H1 (cell line): ENCODE measurements at regions not wholly inside any gene's neighbourhood (a gene's known extent, or its start where the extent isn't known, plus 50 kb on each side); places are given as distances from the start of the nearest gene placed in this dataset.

Experiments used
- CTCF ChIA-PET: fragments of 300-600 bp; sonication (Branson Sonifier 250); formaldehyde crosslinking; loops from one replicate; lab custom pipeline; 2021; ENCODE audit not compliant: partially characterized antibody; lab: Charles Lee
- POLR2A ChIA-PET: fragments of 300-600 bp; sonication (Branson Sonifier 250); formaldehyde crosslinking; loops from one replicate; lab custom pipeline; 2021; ENCODE audit warnings: inconsistent platforms; ENCODE audit not compliant: partially characterized antibody; lab: Charles Lee
- DNase-seq, 2 experiments: peaks; one replicate each; pipeline versions ENCODE4 v3.0.0 to v3.0.0-alpha.2; 2010 to 2022; ENCODE audit warnings: low spot score in 2 of 2, low read depth in 1 of 2, mixed read lengths in 1 of 2
- FAIRE-seq: peaks from 2 replicates; lab custom pipeline; 2011; peaks lifted over from hg19 to GRCh38; lab: Jason Lieb, UNC
- H2AFZ ChIP-seq: 2 replicates; pipeline ENCODE4 v1.8.1; 2012; ENCODE audit warnings: low read length, inconsistent platforms
- H2AK5ac ChIP-seq: 2 replicates; pipeline ENCODE4 v1.6.1; 2013; ENCODE audit warnings: low read depth, low read length
- H2BK120ac ChIP-seq: replicated peaks from 2 replicates; pipeline ENCODE3; 2013; ENCODE audit warnings: low read depth, low read length, inconsistent platforms
- H2BK12ac ChIP-seq: 2 replicates; pipeline ENCODE4 v1.6.1; 2013; ENCODE audit warnings: low read depth, low read length
- H2BK15ac ChIP-seq: 2 replicates; pipeline ENCODE4 v1.6.1; 2013; ENCODE audit warnings: low read length
- H2BK20ac ChIP-seq: 2 replicates; pipeline ENCODE4 v1.6.1; 2013; ENCODE audit warnings: low read length
- H2BK5ac ChIP-seq: 2 replicates; pipeline ENCODE4 v1.6.1; 2013; ENCODE audit warnings: low read depth, low read length
- H3K14ac ChIP-seq: 2 replicates; pipeline ENCODE4 v1.6.1; 2013; ENCODE audit warnings: inconsistent platforms; ENCODE audit not compliant: insufficient read length
- H3K18ac ChIP-seq: 2 replicates; pipeline ENCODE4 v1.6.1; 2013; ENCODE audit warnings: low read length; ENCODE audit errors: extremely low read depth
- H3K23ac ChIP-seq: 2 replicates; pipeline ENCODE4 v1.6.1; 2013; ENCODE audit warnings: inconsistent platforms; ENCODE audit not compliant: insufficient read length
- H3K23me2 ChIP-seq: 2 replicates; pipeline ENCODE4 v1.6.1; 2013; ENCODE audit warnings: low read depth, low read length
- H3K27ac ChIP-seq: 2 replicates; pipeline ENCODE4 v1.6.1; 2011; ENCODE audit warnings: low read depth, low read length, inconsistent platforms
- H3K27me3 ChIP-seq, 4 experiments: replicated peaks in 1 of 4; 1 replicate in 1 of 4; 2 replicates in 3 of 4; pipeline versions ENCODE4 v1.6.1 to v1.8.1; 2011 to 2013; ENCODE audit warnings: low read length in 3 of 4, mild to moderate bottlenecking in 3 of 4, inconsistent platforms in 2 of 4, mixed read lengths in 2 of 4, moderate library complexity in 1 of 4; ENCODE audit not compliant: control insufficient read depth in 3 of 4, insufficient read depth in 3 of 4; ENCODE audit errors: extremely low read depth in 1 of 4
- H3K36me3 ChIP-seq, 4 experiments: 2 replicates each; pipeline versions ENCODE4 v1.6.1 to v1.8.1; 2011 to 2013; ENCODE audit warnings: mild to moderate bottlenecking in 4 of 4, low read length in 3 of 4, moderate library complexity in 2 of 4, control low read depth in 1 of 4, inconsistent platforms in 1 of 4; ENCODE audit not compliant: insufficient read depth in 4 of 4, control insufficient read depth in 2 of 4
- H3K4ac ChIP-seq: replicated peaks from 2 replicates; pipeline ENCODE3; 2013; ENCODE audit warnings: low read length, low read depth, mixed read lengths, inconsistent platforms; ENCODE audit not compliant: insufficient read length
- H3K4me1 ChIP-seq, 4 experiments: replicated peaks in 1 of 4; 1 replicate in 1 of 4; 2 replicates in 3 of 4; pipeline versions ENCODE4 v1.6.1 to v1.8.1; 2011 to 2013; ENCODE audit warnings: low read length in 3 of 4, inconsistent platforms in 2 of 4, mixed read lengths in 1 of 4; ENCODE audit not compliant: insufficient read depth in 4 of 4, control insufficient read depth in 3 of 4
- H3K4me2 ChIP-seq, 2 experiments: 2 replicates each; pipeline versions ENCODE4 v1.6.1 to v1.8.1; 2011 to 2013; ENCODE audit warnings: low read depth in 2 of 2, low read length in 2 of 2, control low read depth in 1 of 2, inconsistent platforms in 1 of 2, mild to moderate bottlenecking in 1 of 2; ENCODE audit not compliant: insufficient read depth in 1 of 2
- H3K4me3 ChIP-seq, 4 experiments: fragments of 200-600, 300-600 bp in 1 of 4; sonication (generic), shearing (Covaris generic), sonication (Bioruptor Twin) in 1 of 4; 2 replicates each; pipeline versions ENCODE4 v1.5.1 to v1.8.1; 2011 to 2016; ENCODE audit warnings: low read length in 4 of 4, low read depth in 3 of 4, control low read depth in 2 of 4, inconsistent platforms in 2 of 4, mild to moderate bottlenecking in 2 of 4, mixed read lengths in 1 of 4, moderate library complexity in 1 of 4; ENCODE audit not compliant: insufficient read depth in 2 of 4; ENCODE audit errors: extremely low read depth in 1 of 4
- H3K56ac ChIP-seq: replicated peaks from 2 replicates; pipeline ENCODE3; 2013; ENCODE audit warnings: low read depth, mild to moderate bottlenecking, mixed read lengths, low read length, inconsistent platforms; ENCODE audit not compliant: insufficient read length
- H3K79me1 ChIP-seq: 2 replicates; pipeline ENCODE4 v1.6.1; 2013; ENCODE audit warnings: low read depth, low read length, control low read depth
- H3K79me2 ChIP-seq, 2 experiments: 2 replicates each; pipeline versions ENCODE4 v1.6.1 to v1.8.1; 2012 to 2013; ENCODE audit warnings: low read length in 2 of 2, mild to moderate bottlenecking in 2 of 2, inconsistent platforms in 1 of 2; ENCODE audit not compliant: insufficient read depth in 2 of 2, control insufficient read depth in 1 of 2
- H3K9ac ChIP-seq, 4 experiments: replicated peaks in 1 of 4; 1 replicate in 1 of 4; 2 replicates in 3 of 4; pipeline versions ENCODE4 v1.6.1 to v1.8.1; 2011 to 2013; ENCODE audit warnings: low read depth in 3 of 4, low read length in 3 of 4, control low read depth in 2 of 4, mild to moderate bottlenecking in 2 of 4, moderate library complexity in 2 of 4, inconsistent platforms in 1 of 4; ENCODE audit errors: extremely low read depth in 1 of 4
- H3K9me3 ChIP-seq, 2 experiments: 2 replicates each; pipeline versions ENCODE4 v1.6.1 to v1.8.1; 2012 to 2013; ENCODE audit warnings: mild to moderate bottlenecking in 2 of 2, moderate library complexity in 2 of 2, control low read depth in 1 of 2, inconsistent platforms in 1 of 2, low read depth in 1 of 2, low read length in 1 of 2, mixed read lengths in 1 of 2; ENCODE audit not compliant: insufficient read depth in 2 of 2
- H4K20me1 ChIP-seq, 2 experiments: replicated peaks in 1 of 2; 2 replicates each; pipeline versions ENCODE3 to v1.8.1; 2011 to 2013; ENCODE audit warnings: inconsistent platforms in 2 of 2, low read length in 2 of 2, mild to moderate bottlenecking in 1 of 2; ENCODE audit not compliant: insufficient read depth in 2 of 2, control insufficient read depth in 1 of 2
- H4K5ac ChIP-seq: 2 replicates; pipeline ENCODE4 v1.6.1; 2013; ENCODE audit warnings: low read length, low read depth, mixed read lengths, inconsistent platforms; ENCODE audit not compliant: insufficient read length
- H4K8ac ChIP-seq: 2 replicates; pipeline ENCODE4 v1.8.0; 2013; ENCODE audit warnings: mild to moderate bottlenecking, moderate library complexity, low read length, inconsistent platforms; ENCODE audit not compliant: insufficient read depth; ENCODE audit errors: extremely low read depth
- H4K91ac ChIP-seq: replicated peaks from 2 replicates; pipeline ENCODE3; 2013; ENCODE audit warnings: low read length, mixed read lengths, inconsistent platforms; ENCODE audit not compliant: insufficient read length
- FOSL1 ChIP-seq: IDR thresholded peaks from 2 replicates; pipeline ENCODE4 v1.6.1; 2011; ENCODE audit warnings: mild to moderate bottlenecking, low read depth, low read length, moderate library complexity; ENCODE audit not compliant: insufficient read depth
- KDM1A ChIP-seq: fragments of 200-600, 300-600 bp; sonication (generic); IDR thresholded peaks from 2 replicates; pipeline ENCODE4 v1.7.1; 2016; ENCODE audit warnings: mild to moderate bottlenecking, low read length, borderline replicate concordance
- PHF8 ChIP-seq: fragments of 200-600 bp; sonication (generic); conservative IDR thresholded peaks from 2 replicates; pipeline ENCODE4 v1.7.1; 2012; ENCODE audit warnings: low read depth, mild to moderate bottlenecking, inconsistent platforms, low read length, moderate library complexity
- WGBS, 2 experiments: shearing (Covaris generic) in 1 of 2; methylation state at CpG; one replicate each; pipeline versions ENCODE4 v1.1.6 to v1.1.7; 2013 to 2015; ENCODE audit warnings: low lambda C conversion rate in 2 of 2, mixed read lengths in 2 of 2, inconsistent platforms in 1 of 2, low coverage in 1 of 2, missing lambda C conversion rate in 1 of 2; ENCODE audit not compliant: insufficient replicate concordance in 2 of 2, insufficient coverage in 1 of 2, insufficient read length in 1 of 2; ENCODE audit errors: extremely low coverage in 1 of 2, missing lambda C conversion rate in 1 of 2; 5-methylcytosine and 5-hydroxymethylcytosine counted together

GRCh38 chr13:70469077-70469476 lies 360.8 kb upstream of the KLHL1 start:
- Histone ChIP-seq H2BK12ac (no peak overlapping the region), H2BK5ac (no peak overlapping the region), H3K36me3 (no peaks in the 10 kb centered on the region), H3K79me1 (no peaks in the 10 kb centered on the region), H4K8ac (no peak overlapping the region), H3K18ac (no peak overlapping the region), H3K79me2 (no peaks in the 10 kb centered on the region), H3K27me3 (no peaks in the 10 kb centered on the region), H3K9ac (peak overlapping the region in 1 of 4 experiments; percentile 34; a peak in 1 of 7 replicates), H3K23ac (no peak overlapping the region), H2AK5ac (no peak overlapping the region), H2AFZ (no peak overlapping the region), H3K4me3 (no peak overlapping the region), H3K56ac (no peak overlapping the region), H4K20me1 (no peaks in the 10 kb centered on the region), H3K4me2 (no peak overlapping the region), H3K4ac (no peak overlapping the region), H2BK15ac (no peak overlapping the region), H2BK120ac (no peak overlapping the region), H3K27ac (no peak overlapping the region), H4K91ac (no peak overlapping the region), H2BK20ac (no peak overlapping the region), H3K9me3 (no peaks in the 10 kb centered on the region), H4K5ac (no peak overlapping the region), H3K23me2 (no peaks in the 10 kb centered on the region), H3K4me1 (no peaks in the 10 kb centered on the region), H3K14ac (no peak overlapping the region)
- 91% methylated on average over 3 of the region's 3 CpGs; no CpG with 5 or more reads in 1 of the 2 experiments for WGBS, 2 experiments
- DNase-seq: no peak
- TF ChIP-seq PHF8 (no peak), KDM1A (no peak), FOSL1 (no peak)
- no peak for FAIRE-seq
- ChIA-PET POLR2A (no interaction called here), CTCF (interaction anchor here (0.5 to 1.2 kb wide), 3 partner anchors 13 to 28 kb away, joined by 3 to 4 read pairs (median 3); no protein-coding TSS in a partner anchor)
